ENCODE measurements at regions not wholly inside any gene's neighbourhood (a gene's known extent, or its start where the extent isn't known, plus 50 kb on each side); places are given as distances from the start of the nearest gene placed in this dataset.

GRCh38 chr5:57324861-57325260 lies 151.0 kb downstream of the GPBP1 start:
- no peak for TF ChIP-seq CTCF (IDR thresholded peaks at IDR 0.05)
- TF ChIP-seq REST (IDR thresholded peaks at IDR 0.05), result no peak
